GM19025 (cell line): ENCODE measurements at regions not wholly inside any gene's neighbourhood (a gene's known extent, or its start where the extent isn't known, plus 50 kb on each side); places are given as distances from the start of the nearest gene placed in this dataset.

Source experiments
- ATAC-seq: cut with Tn5 transposase; IDR thresholded peaks from one replicate; pipeline ENCODE4 v1.9.1; 2021; ENCODE audit warnings: mild to moderate bottlenecking, low read depth, moderate library complexity; ENCODE audit not compliant: unreplicated experiment

DNA sequence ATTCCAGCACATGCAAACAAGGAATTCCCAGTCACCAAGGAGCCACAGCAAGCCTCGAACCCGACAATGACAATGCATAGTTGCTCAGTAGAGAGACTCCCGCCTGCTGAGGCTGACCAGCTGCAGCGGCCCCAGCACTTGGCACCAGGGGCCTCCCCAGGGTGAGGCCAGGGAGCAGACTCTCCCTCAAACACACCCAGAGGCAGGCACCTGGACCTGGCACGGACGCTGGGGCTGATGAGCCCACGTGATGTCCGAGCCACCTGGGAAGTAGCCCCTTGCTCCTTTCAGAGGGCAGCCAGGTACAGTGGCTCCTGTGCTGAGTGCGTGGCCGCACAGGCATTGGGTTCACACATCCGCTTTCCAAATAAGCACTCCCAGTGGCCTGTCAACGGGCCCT, 315.9 kb upstream of the TGFBR2 start:
- no peak for ATAC-seq

DNA sequence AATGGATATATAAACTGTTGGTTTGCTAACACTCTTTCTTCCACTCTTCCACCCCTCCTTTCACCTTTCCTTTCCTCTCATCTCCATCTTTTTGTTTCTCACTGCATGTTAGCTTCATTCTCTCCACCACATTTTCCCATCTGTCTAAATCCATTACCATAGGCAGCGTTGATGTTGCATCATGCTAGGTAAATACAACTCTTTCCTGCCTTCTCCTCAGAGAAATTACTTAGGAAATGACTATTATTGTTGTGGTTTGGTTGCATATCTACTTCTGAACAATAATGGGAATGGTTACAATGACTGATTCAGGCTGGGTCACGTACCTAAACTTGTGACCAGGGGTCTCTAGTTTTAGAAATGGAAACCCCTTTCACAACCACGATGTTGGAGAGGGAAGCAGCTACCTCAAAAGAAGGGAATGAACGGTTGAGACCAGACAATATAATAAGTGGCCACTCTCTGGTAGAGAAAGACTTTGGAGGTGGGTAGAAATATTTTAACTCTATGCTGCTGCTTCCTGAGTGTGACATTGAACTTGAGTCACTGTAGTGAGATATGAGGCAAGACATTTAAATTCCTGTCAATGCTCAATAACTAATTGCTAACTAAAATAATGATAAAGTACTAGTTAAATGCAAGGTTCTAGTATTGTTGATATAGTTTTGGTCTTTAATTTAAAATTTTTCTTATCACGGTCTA, 314.1 kb upstream of the TGFBR2 start:
- no peak for ATAC-seq

DNA sequence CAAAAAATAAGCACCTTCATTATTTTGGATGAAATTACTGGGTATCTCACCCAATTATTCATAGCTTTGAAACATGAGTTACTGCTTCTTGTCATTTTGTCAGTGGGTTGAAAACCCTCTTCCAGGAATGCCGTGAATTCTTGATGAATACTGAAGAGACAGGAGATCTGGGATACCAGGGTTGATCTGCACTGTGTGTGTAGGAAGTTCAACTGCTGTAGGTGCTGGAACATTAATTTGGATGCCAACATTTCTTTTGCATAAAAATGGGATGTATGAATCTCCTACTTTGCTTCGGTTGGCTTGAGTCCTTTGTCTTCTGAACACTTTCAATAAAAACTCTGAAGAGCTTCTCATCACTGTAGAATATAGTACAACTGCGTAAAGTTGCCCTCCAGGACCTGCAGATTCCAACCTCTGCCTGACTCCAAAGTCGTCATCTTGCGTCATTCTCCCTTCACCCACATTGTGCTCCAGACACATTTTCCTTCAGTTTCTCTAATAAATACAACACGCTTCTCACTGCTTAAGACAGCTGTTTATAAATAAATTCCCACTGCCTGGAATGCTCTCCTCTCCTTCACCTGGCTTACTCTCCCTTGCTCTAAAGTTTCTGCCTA, 312.7 kb upstream of the TGFBR2 start:
- ATAC-seq, result no peak

DNA sequence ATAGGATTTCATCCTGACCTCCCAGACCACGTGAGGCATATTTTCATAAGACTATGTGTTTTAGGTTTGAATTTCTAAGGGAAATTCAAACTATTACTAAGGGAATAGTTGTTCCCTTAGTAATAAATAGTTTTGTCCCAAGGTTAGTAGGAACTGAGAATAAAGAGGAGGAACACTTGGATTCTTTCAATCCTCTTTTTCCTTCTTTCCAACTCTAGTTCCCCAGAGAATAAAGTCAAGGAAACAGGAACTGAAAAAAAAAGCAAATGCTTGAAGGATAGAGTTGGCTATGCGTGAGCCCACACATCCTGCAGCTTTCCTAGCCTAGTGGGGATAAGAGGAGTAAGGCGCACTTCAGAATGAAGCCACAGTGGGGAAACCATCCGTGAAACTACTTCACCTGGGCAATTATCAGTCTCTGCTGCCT, 312.1 kb upstream of the TGFBR2 start:
- ATAC-seq, result no peak

DNA sequence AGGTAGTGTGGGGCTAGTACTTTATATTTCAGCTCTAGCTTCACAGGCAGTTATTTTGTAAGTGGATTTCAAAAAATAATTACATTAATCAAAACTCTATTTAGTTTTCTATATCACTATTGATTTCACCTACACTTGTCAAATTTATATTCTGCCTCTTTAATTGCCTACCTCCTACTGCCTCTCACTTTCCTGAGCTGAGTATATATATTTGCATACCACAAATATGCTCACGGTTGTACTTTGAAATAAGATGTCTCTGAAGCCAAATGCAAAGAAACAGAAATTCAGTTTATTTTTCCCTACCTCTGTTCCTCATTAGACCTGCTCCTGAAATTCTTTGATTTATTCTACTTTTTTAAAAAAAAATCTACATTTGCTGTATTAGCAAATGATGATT, 309.3 kb upstream of the TGFBR2 start:
- no peak for ATAC-seq

DNA sequence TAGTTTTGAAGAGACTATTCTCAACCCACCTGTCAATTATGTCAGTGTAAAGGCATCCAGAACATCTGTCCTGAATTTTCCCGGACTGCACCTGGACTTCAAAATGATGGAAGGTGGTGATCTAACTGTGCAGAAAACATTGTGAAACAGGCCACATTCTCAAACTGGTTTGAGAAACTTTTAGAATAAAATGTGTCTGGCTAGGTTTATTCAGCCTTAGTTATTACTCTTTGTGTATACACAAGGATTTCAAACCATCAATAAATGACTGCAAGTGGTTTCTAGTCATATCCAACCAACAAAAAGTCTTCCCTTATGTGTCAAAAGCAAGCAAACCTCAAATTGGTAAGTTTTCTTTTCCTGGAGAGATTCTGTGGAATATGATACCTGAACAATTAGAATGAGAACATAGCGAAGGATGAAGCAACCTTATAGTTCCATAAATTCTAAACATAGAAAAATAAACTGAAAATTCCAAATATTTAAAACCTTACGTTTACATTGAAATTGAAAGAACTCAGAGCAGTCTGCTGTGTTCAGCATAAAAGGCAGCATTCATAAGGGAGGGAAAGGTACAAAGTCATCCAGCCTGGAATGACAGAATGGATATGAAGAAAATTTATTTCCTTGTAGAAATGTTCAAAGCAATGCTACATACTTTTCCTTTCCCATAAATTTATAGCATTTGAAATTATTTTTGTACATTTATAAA, 306.6 kb upstream of the TGFBR2 start:
- ATAC-seq, result no peak

DNA sequence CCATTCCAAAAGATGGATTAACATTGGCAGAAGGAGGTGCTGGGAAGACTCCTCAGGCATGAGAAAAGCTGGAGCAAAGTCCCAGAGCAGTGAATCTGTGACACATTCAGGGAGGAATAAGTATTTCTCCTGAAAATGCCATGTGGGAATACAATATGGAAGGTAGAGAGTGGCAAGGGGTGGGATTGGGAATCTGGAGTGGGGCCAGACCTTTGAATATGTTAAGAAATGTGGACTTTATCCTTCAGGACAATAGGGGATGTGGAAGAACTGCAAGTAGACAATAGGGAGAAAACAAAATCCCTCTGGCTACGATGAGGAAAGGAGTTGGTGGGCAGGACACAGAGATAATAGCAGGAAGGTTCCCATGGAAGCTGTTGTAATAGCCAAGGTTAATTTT, 305.6 kb upstream of the TGFBR2 start:
- ATAC-seq, result no peak

DNA sequence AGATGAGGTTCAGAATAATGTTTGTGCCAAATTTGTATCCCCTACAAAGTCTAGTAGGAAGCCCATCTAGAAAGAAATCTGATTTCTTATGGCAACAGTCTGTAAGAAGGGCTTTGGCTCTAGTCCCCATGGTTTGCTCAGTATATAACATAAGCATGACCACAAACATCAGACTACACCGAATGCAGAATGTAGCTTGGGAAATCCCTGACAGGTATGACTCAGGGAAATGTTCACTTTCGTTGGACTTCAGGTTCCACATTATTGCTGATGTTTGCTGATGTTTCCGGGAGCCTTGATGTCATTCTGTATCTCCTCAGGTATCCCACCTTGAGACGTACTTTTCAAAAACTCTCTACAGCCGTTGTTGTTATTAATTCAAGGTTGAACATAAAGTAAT, 304.4 kb upstream of the TGFBR2 start:
- no peak for ATAC-seq

DNA sequence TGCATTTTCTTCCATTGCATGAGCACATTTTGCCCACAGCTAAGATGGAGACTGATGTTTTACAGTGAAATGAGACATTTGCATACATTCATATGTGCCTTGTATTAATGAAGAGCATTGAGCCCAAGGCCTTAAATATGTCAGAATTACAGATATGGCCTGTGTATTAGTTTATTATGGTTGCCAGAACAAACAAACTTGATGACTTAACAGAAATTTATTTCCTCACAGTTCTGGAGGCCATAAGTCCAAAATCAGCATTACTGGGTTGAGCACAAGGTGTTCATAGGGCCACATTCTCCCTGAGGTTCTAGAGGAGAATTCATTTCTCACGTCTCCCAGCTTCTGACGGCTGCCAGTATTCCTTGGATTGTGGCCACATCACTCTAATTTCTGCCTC, 302.6 kb upstream of the TGFBR2 start:
- ATAC-seq, result no peak

DNA sequence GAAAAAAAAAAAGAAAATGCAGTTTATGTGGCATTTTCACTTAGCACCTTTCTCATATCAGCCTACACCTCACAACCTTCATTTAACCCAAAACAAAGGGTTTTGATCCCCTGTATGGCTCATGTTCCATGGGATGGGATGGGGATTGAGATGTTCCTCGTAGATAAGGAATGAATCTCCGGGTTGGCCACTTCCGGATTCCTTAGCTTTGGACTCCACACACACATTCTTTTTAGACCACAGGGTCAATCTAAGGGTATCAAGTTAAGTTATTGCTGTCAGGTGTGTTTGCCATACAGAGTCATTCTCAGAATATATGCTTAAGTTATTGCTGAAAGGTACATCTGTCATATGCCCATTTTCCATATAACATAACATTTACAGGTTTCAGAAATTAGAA, 301.4 kb upstream of the TGFBR2 start:
- ATAC-seq, result no peak

DNA sequence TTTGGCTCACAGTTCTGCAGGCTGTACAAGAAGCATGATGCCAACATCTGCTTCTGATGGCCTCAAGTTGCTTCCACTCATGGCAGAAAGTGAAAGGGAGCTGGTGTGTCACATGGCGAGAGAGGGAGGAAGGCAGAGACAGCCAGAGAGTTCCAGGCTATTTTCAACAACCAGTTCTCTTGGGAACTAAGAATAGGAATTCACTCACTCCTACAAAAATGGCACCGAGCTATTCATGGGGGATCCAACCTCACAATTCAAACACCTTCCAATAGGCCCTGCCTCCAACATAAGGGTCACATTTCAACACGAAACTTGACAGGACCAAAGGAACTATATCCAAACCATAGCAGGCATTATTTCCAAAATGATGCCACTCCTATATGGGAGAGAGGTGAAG, 299.5 kb upstream of the TGFBR2 start:
- no peak for ATAC-seq

DNA sequence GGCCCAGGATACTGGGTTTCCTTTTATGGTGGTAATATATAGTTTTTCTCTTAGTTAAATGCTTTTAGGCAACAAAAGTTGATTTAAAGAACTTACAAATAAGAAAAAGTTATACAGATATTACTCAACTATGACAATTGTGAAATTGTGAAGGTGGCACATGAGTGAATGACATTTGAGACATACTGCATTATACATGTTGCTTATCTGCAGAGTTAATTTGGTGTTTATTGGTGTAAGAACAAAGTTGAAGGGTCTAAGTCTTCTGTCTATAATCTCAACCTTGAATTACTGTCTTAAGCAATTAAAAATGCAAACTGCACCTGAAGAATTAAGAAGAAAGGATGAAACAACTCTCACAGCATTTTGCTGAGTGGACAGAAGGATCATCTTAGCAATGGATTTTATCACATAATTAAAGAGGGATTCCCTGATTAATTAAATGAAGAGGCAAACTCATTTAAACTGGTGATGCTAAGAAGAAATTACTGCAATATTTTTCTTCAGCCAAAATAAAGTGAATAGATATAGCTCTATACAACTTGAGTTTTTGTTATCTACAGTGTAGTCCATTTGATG, 298.9 kb upstream of the TGFBR2 start:
- ATAC-seq, result no peak

DNA sequence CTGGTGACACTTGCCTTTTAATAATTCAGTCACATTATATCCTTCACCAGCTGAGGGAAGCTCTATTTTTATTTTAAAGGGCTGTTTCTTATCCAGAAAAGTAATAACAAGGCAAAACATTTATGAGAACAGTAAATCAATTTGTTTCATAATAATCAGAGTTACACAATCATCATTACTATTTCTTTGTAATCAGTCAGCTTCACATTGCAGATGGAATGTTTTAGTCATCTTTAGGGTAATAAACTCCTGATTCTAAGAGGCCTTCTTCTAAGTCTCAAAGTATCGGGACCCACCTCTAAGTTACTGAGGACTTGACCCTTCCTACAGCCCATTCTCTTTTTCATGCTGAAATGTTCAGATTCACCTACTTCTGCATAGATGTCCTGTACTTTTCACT, 298.3 kb upstream of the TGFBR2 start:
- no peak for ATAC-seq

DNA sequence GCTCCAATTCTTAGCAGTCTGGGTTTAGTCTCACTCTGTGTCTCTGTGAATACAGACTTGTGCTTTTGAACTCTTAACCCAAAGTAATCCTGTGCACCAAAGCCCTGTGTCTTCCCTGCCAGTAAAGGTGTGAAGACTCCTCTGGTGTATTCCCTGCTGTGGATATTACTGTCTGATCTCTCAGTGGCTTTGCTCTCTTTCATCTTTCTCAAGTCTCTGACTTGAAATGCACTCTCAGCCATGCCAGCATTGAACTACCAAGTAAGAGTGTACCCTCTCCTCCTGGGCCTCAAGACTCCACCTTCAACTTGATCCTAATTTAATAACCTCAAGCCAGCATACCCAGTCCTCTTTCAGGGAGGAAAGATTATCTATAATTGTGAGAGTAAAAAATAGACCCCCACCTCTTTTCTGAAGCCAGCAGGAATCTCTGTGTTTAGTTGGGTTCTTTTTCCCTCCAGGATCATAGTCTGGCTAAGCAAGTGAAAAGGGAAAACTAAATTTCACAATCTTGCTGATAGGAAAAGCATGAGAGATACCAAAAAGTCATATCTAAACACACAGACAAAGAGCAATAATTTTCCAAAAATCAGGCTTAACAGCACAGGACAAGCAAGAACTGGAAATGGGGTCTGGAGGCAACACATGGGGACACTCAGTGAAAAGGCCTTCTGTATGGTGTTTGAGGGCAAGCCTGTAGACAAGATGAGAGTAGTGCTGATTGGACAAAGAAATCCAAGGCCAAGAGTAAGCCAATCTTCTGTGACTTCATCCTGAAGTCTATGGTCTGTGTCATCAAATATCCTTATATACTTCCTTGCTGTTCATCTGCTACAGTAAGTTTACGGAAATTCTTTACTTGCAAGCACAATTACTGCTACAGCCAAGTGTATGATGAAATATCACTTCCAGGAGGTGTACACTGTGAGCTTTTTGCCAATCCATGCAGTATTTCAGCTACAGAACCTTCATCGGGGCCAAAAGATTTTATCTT, 296.1 kb upstream of the TGFBR2 start:
- ATAC-seq, result no peak

DNA sequence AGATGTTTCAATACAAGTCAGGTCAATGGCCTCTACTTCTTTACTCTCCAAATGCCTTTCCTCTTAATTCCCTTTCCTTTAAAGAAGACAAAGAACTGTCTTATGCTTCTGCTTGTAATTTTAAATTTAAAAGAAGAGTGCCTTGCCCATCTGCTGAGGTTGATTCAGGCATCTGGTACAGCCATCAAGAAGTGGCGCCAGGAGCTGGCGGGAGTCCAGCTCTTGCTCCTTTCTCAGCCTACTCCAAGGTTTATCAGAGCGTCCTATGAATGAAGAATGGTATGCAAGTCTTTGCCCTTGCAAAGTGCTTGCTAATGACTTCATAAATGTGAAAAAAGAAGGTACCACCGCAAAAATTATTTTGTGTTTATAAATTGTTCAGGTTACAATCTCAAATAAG, 294.6 kb upstream of the TGFBR2 start:
- no peak for ATAC-seq

DNA sequence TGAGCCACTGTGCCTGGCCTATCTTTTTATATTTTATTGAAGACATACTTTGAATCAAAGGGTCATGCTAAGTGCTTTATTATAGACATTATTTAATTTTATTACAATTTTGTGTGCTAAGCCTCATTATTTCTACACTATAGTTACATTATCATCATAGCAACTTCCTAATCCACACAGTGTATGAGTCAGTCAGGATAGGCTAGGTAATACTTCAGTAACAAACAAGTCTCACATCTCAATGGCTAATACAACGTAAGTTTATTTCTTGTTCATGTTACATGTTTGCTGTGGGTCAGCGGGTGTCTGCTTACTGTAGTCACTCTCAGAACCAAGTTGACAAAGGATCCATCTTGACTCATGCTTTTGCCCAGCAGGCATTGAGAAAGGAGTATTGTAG, 292.6 kb upstream of the TGFBR2 start:
- no peak for ATAC-seq

DNA sequence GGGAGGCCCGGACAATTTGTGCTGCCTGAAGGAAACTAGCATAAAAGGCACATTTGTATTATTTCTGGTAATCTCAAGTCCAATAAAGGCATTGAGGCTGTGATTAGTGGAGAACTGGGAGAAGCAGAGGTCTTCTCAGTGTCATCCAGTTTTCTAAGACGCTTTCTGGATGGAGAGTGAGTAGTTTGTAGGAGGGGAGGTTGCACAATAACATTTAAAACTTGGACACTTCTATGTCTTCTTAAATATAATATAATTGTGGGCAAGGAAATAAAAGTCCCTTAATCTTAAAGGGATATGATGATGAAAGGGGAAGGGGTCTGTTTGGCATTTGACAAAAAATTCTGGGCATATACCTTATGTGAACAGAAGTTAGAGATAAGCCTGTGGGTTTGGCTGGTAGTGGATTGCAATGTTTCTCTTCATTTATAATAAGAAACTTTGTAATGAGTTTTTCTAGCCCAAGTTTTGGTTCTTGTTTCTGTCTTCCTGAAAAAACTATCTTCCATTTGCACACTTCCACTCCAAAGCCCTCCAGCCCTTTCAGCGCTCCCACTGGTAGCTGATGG, 291.6 kb upstream of the TGFBR2 start:
- no peak for ATAC-seq

DNA sequence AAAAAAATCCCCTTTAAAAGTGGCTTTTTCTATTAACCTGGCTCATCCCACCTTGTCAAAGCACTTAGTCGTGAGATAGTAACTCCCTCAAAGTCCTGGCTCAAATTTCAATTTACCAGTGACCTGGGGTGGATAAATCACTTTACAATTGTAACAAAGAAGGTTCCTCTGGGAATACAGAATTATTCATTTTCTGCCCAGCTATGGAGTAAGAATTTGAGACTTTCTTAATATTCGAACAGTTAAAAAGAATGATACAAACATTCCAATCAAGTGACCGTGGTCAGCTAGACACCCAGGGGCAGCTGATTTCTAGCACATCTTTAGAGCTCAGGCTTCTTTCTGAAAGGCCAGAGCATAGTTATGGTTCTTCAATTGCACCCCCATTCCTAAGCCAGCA, 291.0 kb upstream of the TGFBR2 start:
- no peak for ATAC-seq

DNA sequence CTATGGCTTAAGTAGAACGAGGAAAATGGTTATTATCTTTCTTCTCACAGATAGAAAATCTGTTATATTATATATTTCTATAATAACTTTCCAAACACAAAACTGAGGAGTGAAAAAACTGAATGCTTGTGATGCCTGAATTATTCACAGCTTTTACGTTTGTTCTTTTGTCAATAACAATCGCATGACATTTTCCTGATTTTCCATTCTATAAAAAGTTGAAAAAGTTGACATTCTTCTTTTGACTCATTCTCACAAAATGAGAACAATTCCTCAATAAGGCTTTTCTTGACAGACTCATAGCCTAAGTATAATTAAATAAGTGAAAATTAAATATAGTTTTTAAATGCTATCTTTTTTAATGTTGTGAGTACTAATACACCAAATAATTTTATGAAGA, 288.8 kb upstream of the TGFBR2 start:
- ATAC-seq, result no peak

DNA sequence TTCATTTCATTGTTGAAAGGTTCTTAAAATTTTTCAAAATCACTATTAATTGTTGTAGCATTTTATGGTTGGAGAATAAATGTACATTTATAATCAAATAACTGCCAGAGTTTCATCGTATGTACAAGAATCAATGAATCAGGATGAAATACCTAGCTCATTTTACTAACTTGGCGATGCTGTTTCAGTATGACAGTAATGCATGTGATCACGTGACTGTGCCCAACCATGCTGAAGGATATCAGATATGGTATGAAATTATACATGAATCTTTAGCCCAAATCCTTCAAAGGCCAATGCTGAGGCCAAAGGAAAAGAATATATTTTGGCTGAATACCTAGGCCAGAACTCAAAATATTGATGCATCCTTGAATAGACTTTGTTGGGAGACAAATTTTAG, 288.3 kb upstream of the TGFBR2 start:
- ATAC-seq, result no peak
